Mesothelial cell of epicardium (in vitro differentiated cells): ENCODE measurements at regions not wholly inside any gene's neighbourhood (a gene's known extent, or its start where the extent isn't known, plus 50 kb on each side); places are given as distances from the start of the nearest gene placed in this dataset.
"Not testable (repeated sequence)": the region's sequence is repeated elsewhere in the genome, so short reads cannot be mapped to it uniquely, and the experiment has no call there.

ENCODE experiments used
- DNase-seq, 2 experiments: peaks; one replicate each; pipeline ENCODE4 v3.0.0; 2021; ENCODE audit warnings: low spot score in 2 of 2; ENCODE audit not compliant: unreplicated experiment in 2 of 2
- H3K27ac Mint-ChIP-seq: 2 replicates; pipeline ENCODE4 v1.8.0; 2021; ENCODE audit warnings: mixed read lengths
- H3K27me3 Mint-ChIP-seq: 2 replicates; pipeline ENCODE4 v1.8.0; 2021; ENCODE audit warnings: low read depth, mixed read lengths
- H3K36me3 Mint-ChIP-seq: 2 replicates; pipeline ENCODE4 v1.8.0; 2021; ENCODE audit warnings: mixed read lengths
- H3K4me1 Mint-ChIP-seq: 2 replicates; pipeline ENCODE4 v1.8.0; 2021; ENCODE audit warnings: mixed read lengths
- H3K4me3 Mint-ChIP-seq: 2 replicates; pipeline ENCODE4 v1.8.0; 2021; ENCODE audit warnings: mild to moderate bottlenecking, moderate library complexity, mixed read lengths
- H3K9me3 Mint-ChIP-seq: 2 replicates; pipeline ENCODE4 v1.8.0; 2021; ENCODE audit warnings: mixed read lengths
- TF ChIP-seq, protein P1 (sequence below): fragments of 200-600 bp; sonication (generic); IDR thresholded peaks from one replicate; pipeline ENCODE4 v1.5.0; 2021; ENCODE audit warnings: antibody characterized with exemption; ENCODE audit not compliant: unreplicated experiment

DNA sequence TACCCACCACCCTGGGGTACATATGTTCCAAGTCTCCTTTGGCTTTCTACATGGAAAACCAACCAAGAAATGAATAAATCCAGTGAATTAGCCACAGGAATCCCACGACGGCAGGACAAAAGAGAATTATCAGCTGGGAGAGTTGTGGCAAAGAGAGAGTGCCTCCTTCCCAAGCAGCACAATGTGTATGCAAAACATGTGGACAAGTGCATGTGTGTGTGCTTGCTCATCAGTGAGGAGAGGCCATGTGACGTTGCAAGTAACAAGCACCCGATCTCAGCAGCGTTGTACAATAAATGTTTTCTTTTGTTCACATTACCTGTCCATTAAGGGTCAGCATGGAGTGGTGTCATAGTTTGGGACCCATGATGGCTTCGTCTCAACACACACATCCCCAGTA, 50.0 kb upstream of the EMX2 start:
- no peak overlapping the region for H3K27ac Mint-ChIP-seq
- no peak overlapping the region for H3K4me3 Mint-ChIP-seq
- TF ChIP-seq, protein P1, sequence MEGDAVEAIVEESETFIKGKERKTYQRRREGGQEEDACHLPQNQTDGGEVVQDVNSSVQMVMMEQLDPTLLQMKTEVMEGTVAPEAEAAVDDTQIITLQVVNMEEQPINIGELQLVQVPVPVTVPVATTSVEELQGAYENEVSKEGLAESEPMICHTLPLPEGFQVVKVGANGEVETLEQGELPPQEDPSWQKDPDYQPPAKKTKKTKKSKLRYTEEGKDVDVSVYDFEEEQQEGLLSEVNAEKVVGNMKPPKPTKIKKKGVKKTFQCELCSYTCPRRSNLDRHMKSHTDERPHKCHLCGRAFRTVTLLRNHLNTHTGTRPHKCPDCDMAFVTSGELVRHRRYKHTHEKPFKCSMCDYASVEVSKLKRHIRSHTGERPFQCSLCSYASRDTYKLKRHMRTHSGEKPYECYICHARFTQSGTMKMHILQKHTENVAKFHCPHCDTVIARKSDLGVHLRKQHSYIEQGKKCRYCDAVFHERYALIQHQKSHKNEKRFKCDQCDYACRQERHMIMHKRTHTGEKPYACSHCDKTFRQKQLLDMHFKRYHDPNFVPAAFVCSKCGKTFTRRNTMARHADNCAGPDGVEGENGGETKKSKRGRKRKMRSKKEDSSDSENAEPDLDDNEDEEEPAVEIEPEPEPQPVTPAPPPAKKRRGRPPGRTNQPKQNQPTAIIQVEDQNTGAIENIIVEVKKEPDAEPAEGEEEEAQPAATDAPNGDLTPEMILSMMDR: no peak
- no peaks in the 10 kb centered on the region for H3K36me3 Mint-ChIP-seq
- peaks cover 8% of the 10 kb centered on the region for H3K9me3 Mint-ChIP-seq
- H3K4me1 Mint-ChIP-seq: peaks cover 2% of the 10 kb centered on the region
- peaks cover 76% of the 10 kb centered on the region for H3K27me3 Mint-ChIP-seq
- no peak for DNase-seq

DNA sequence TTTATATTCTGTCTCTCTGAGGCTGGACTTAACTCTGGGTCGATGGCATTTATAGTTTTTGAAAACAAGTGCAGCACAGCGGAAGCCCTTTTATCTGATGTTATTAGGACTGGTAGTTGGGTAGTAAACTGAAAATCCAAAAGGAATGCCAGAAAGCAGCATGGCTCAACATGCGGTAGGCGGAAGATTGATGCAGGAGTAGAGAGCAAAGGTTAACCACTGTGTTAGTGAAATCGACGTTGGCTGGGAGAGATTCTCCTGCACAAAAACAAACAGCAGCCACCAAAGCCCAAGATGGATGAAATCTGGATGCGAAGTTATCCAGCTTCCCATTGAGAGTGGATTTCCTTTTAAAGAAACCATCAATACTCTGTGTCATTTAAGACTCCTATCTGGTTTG, 54.5 kb upstream of the EMX2 start:
- Mint-ChIP-seq H3K4me3 (no peak overlapping the region), H3K27ac (no peak overlapping the region), H3K36me3 (no peaks in the 10 kb centered on the region), H3K9me3 (peaks cover 3% of the 10 kb centered on the region), H3K4me1 (no peaks in the 10 kb centered on the region), H3K27me3 (peaks cover 59% of the 10 kb centered on the region)
- TF ChIP-seq, protein P1: no peak
- DNase-seq: no peak

DNA sequence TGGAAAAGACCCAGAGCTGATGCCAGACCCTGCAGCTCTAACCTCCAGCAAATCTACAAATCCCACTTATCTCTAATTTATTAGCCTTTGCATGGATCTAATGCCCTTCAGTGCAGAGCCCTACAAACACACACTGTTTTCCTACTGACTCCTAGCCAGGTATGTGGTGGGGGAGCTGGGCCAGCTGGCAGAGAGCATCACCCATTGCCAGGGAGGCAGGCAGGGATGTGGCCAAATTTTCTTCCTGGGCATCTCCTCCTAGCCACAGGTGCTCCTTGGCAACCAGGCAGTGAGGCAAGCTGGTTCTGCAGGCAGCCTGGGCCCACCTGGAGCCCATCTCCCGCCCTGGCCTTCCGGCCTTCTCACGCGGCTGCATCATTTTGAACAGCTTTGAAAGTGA, 55.9 kb upstream of the EMX2 start:
- peaks cover 3% of the 10 kb centered on the region for H3K9me3 Mint-ChIP-seq
- peaks cover 51% of the 10 kb centered on the region for H3K27me3 Mint-ChIP-seq
- H3K36me3 Mint-ChIP-seq: no peaks in the 10 kb centered on the region
- no peak overlapping the region for H3K4me3 Mint-ChIP-seq
- no peak overlapping the region for H3K27ac Mint-ChIP-seq
- H3K4me1 Mint-ChIP-seq: no peaks in the 10 kb centered on the region
- DNase-seq: no peak
- TF ChIP-seq, protein P1: no peak

DNA sequence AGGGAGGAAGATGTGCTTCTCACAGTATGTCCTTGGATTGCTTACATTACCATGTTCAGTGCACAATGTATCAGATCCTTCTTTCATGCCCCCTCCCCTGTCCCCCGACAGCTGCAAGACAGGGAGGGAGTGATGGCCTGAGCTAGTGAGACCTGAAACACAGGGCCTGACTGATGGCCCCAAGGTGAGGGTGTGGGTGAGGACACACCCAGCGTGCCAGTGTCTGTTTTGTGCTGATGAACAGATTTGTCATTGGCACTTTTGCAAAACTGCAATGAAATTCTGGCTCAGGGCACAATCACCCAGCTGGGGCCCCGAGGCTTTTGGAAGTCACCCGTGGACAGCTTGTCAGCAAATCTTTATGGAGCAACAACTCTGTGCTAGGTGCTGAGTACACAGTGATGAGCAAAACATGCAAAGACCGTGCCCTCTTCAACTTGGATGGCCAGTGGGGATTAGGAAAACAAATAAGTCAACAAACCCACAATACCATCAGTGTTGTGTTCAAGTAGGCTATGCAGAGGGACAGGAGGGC, 59.4 kb upstream of the EMX2 start:
- no peak for DNase-seq
- Mint-ChIP-seq H3K4me3 (no peak overlapping the region), H3K36me3 (no peaks in the 10 kb centered on the region), H3K27me3 (peaks cover 53% of the 10 kb centered on the region), H3K27ac (no peak overlapping the region), H3K9me3 (peaks cover 5% of the 10 kb centered on the region), H3K4me1 (no peaks in the 10 kb centered on the region)
- TF ChIP-seq, protein P1: no peak

DNA sequence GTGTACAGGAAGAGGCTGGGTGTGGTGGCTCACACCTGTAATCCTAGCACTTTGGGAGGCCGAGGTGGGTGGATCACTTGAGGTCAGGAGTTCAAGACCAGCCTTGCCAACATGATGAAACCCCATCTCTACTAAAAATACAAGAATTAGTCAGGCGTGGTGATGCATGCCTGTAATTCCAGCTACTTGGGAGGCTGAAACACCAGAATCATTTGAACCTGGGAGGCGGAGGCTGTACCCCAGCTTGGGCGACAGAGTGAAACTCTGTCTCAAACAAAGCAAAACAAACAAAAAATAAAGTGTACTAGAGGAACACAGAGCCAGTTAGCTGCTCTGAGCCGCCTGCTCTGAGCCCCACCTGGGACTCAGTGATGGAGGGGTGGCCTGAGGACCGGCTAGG, 61.5 kb upstream of the EMX2 start:
- H3K4me1 Mint-ChIP-seq, DNase-seq, H3K9me3 Mint-ChIP-seq, H3K36me3 Mint-ChIP-seq, H3K27ac Mint-ChIP-seq, H3K4me3 Mint-ChIP-seq: not testable (repeated sequence)
- peaks cover 55% of the 10 kb centered on the region for H3K27me3 Mint-ChIP-seq

DNA sequence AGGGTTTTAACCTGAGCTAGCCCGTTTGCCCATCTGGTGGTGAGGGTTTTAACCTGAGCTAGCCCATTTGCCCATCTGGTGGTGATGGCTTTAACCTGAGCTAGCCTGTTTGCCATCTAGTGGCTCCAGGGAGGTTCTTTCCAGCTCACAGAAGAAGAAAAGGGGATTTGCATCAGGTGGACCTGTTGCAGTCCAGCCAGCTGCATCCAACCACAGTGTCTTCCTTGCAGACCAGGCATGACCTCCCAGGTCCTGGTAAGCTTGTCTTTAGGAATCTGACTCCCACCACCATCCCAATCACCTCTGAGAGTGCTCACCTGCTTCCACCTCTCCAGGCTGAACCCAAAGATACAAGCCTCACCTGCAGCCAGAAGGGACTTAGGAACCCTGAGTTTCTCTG, 62.4 kb upstream of the EMX2 start:
- Mint-ChIP-seq H3K27ac (no peak overlapping the region), H3K36me3 (no peaks in the 10 kb centered on the region), H3K27me3 (peaks cover 61% of the 10 kb centered on the region), H3K4me1 (no peaks in the 10 kb centered on the region), H3K4me3 (no peak overlapping the region), H3K9me3 (peaks cover 6% of the 10 kb centered on the region)
- TF ChIP-seq, protein P1: no peak
- no peak for DNase-seq
